Breast epithelium (tissue), 3 donors: ENCODE measurements at regions not wholly inside any gene's neighbourhood (a gene's known extent, or its start where the extent isn't known, plus 50 kb on each side); places are given as distances from the start of the nearest gene placed in this dataset.

Experiments used
- POLR2A ChIP-seq: fragments of 450-650 bp; IDR thresholded peaks from one replicate; pipeline ENCODE4 v1.6.1; 2016; ENCODE audit warnings: antibody characterized with exemption, mild to moderate bottlenecking, moderate library complexity
- TF ChIP-seq, protein P1 (sequence below), 3 donors: fragments of 450-650 bp; IDR thresholded peaks; one replicate each; pipeline ENCODE4 v1.5.1; 2016 to 2017; ENCODE audit warnings: antibody characterized with exemption in 3 of 3, mild to moderate bottlenecking in 3 of 3, moderate library complexity in 3 of 3

DNA sequence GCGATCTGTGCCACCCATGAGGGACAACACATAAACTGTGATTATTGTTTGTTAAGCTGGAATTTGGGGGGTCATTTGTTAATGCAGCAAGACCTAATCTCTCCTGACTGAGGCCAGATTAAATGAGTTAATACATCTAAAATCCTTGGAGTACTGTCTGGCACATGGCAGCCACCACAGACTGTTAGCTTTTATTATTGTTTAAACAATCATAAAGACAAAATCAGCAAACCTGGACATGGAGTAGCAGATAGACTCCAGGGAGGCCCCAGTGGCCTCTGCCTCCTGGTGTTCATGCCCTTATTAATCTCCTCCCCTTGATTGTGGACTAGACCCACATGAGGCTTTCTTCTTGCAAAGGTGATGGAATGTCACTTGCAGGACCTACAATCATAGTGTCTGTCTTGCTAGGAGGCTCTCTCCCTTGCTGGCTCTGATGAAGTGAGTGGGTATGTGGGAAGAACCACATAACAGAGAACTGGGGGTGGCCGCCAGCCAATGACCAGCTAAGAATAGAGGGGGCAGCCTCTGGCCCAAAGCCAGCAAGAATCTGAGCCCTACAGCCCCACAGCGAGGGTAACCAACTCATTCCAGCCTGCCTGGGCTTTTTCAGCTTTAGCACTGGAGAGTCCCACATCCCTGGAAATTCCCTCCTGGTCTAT, 142.0 kb downstream of the SCARB1 start:
- TF ChIP-seq, protein P1, sequence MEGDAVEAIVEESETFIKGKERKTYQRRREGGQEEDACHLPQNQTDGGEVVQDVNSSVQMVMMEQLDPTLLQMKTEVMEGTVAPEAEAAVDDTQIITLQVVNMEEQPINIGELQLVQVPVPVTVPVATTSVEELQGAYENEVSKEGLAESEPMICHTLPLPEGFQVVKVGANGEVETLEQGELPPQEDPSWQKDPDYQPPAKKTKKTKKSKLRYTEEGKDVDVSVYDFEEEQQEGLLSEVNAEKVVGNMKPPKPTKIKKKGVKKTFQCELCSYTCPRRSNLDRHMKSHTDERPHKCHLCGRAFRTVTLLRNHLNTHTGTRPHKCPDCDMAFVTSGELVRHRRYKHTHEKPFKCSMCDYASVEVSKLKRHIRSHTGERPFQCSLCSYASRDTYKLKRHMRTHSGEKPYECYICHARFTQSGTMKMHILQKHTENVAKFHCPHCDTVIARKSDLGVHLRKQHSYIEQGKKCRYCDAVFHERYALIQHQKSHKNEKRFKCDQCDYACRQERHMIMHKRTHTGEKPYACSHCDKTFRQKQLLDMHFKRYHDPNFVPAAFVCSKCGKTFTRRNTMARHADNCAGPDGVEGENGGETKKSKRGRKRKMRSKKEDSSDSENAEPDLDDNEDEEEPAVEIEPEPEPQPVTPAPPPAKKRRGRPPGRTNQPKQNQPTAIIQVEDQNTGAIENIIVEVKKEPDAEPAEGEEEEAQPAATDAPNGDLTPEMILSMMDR (IDR thresholded peaks at IDR 0.05), result no peak
- TF ChIP-seq POLR2A, result no peak
